D721Med (cell line): ENCODE measurements at regions not wholly inside any gene's neighbourhood (a gene's known extent, or its start where the extent isn't known, plus 50 kb on each side); places are given as distances from the start of the nearest gene placed in this dataset.
"Not testable (repeated sequence)": the region's sequence is repeated elsewhere in the genome, so short reads cannot be mapped to it uniquely, and the experiment has no call there.

Experiments
- DNase-seq: peaks from one replicate; pipeline ENCODE4 v3.0.0; 2011; ENCODE audit warnings: low spot score; ENCODE audit not compliant: insufficient read length
- FAIRE-seq: peaks from 2 replicates; lab custom pipeline; 2011; peaks lifted over from hg19 to GRCh38; lab: Jason Lieb, UNC
- CTCF ChIP-seq: IDR thresholded peaks from 2 replicates; pipeline ENCODE4 v1.5.1; 2012; ENCODE audit warnings: mild to moderate bottlenecking, control low read depth; ENCODE audit not compliant: insufficient read depth; ENCODE audit errors: missing control alignments

- TF ChIP-seq CTCF: no peak
- no peak for DNase-seq
- no peak for FAIRE-seq
These were observed 272.0 kb upstream of the ATP11B start for GRCh38 chr3:182521339-182521738.

GRCh38 chr3:182523424-182523823 lies 269.9 kb upstream of the ATP11B start:
- DNase-seq, FAIRE-seq: not testable (repeated sequence)

- FAIRE-seq: no peak
- DNase-seq: no peak
- no peak for TF ChIP-seq CTCF
These were observed 269.5 kb upstream of the ATP11B start for GRCh38 chr3:182523836-182524235.

- no peak for TF ChIP-seq CTCF
- DNase-seq (no peak), FAIRE-seq (no peak)
These were observed 268.4 kb upstream of the ATP11B start for GRCh38 chr3:182524711-182525401.

- FAIRE-seq (no peak), DNase-seq (no peak)
- TF ChIP-seq CTCF: no peak
These were observed 267.4 kb upstream of the ATP11B start for GRCh38 chr3:182525766-182526374.

- FAIRE-seq: no peak
- no peak for TF ChIP-seq CTCF
- DNase-seq: no peak
These were observed 265.6 kb upstream of the ATP11B start for GRCh38 chr3:182527745-182528144.

- TF ChIP-seq CTCF: no peak
- DNase-seq: no peak
- no peak for FAIRE-seq
These were observed 263.0 kb upstream of the ATP11B start for GRCh38 chr3:182530316-182530715.

- no peak for FAIRE-seq
- DNase-seq: no peak
These were observed 259.9 kb upstream of the ATP11B start for GRCh38 chr3:182533394-182533793.

More at GRCh38 chr3:182533394-182533793, 259.9 kb upstream of the ATP11B start:
- no peak for TF ChIP-seq CTCF
